AG09319 (cell line): ENCODE measurements at regions not wholly inside any gene's neighbourhood (a gene's known extent, or its start where the extent isn't known, plus 50 kb on each side); places are given as distances from the start of the nearest gene placed in this dataset.

Experiments used
- DNase-seq: peaks from one replicate; pipeline ENCODE4 v3.0.0-alpha.2; 2010; ENCODE audit warnings: low read depth; ENCODE audit errors: extremely low read depth
- CTCF ChIP-seq: IDR thresholded peaks from 2 replicates; pipeline ENCODE4 v1.5.1; 2011; ENCODE audit warnings: low read depth, mild to moderate bottlenecking, inconsistent platforms, low read length, moderate library complexity

- TF ChIP-seq CTCF, result no peak
- DNase-seq, result no peak
These were observed 196.7 kb downstream of the RMST start for GRCh38 chr12:97659117-97659880.

- DNase-seq, result no peak
- no peak for TF ChIP-seq CTCF
These were observed 203.7 kb downstream of the RMST start for GRCh38 chr12:97666263-97666662.

- no peak for DNase-seq
- TF ChIP-seq CTCF, result no peak
These were observed 210.3 kb downstream of the RMST start for GRCh38 chr12:97672870-97673269.

- no peak for DNase-seq
- no peak for TF ChIP-seq CTCF
These were observed 218.1 kb downstream of the RMST start for GRCh38 chr12:97680751-97681150.

GRCh38 chr12:97681612-97682504 lies 219.3 kb downstream of the RMST start:
- DNase-seq, result no peak

GRCh38 chr12:97685360-97685759 lies 222.8 kb downstream of the RMST start:
- no peak for TF ChIP-seq CTCF
- no peak for DNase-seq

More at GRCh38 chr12:97681612-97682504, 219.3 kb downstream of the RMST start:
- no peak for TF ChIP-seq CTCF

GRCh38 chr12:97701901-97702300 lies 239.3 kb downstream of the RMST start:
- TF ChIP-seq CTCF, result no peak
- no peak for DNase-seq
